KMS-11 (cell line): ENCODE measurements at regions not wholly inside any gene's neighbourhood (a gene's known extent, or its start where the extent isn't known, plus 50 kb on each side); places are given as distances from the start of the nearest gene placed in this dataset.

ENCODE experiments used
- H2AFZ ChIP-seq: fragments of 200-600 bp; sonication (generic); 2 replicates; pipeline ENCODE4 v1.6.1; 2016; ENCODE audit warnings: antibody characterized with exemption, mixed run types, low read depth
- H3K27ac ChIP-seq: fragments of 200-600 bp; sonication (generic); 2 replicates; pipeline ENCODE4 v1.6.1; 2016; ENCODE audit warnings: mild to moderate bottlenecking, mixed run types
- H3K27me3 ChIP-seq: fragments of 200-600 bp; sonication (generic); 2 replicates; pipeline ENCODE4 v1.6.1; 2017; ENCODE audit warnings: mild to moderate bottlenecking, low read depth, mixed run types, moderate library complexity; ENCODE audit not compliant: insufficient read depth
- H3K36me3 ChIP-seq: fragments of 200-600 bp; sonication (generic); 2 replicates; pipeline ENCODE4 v1.6.1; 2017; ENCODE audit warnings: mild to moderate bottlenecking, mixed run types; ENCODE audit not compliant: insufficient read depth
- H3K4me1 ChIP-seq: fragments of 200-600 bp; sonication (generic); 2 replicates; pipeline ENCODE4 v1.6.1; 2016; ENCODE audit warnings: mild to moderate bottlenecking, low read depth, mixed run types; ENCODE audit not compliant: poor library complexity, severe bottlenecking
- H3K4me2 ChIP-seq: fragments of 200-600 bp; sonication (generic); 2 replicates; pipeline ENCODE4 v1.7.0; 2016; ENCODE audit warnings: mild to moderate bottlenecking, mixed run types
- H3K4me3 ChIP-seq: fragments of 200-600 bp; sonication (generic); IDR thresholded peaks from 2 replicates; pipeline ENCODE4 v1.6.1; 2017; ENCODE audit warnings: low read depth, low read length, mixed read lengths; ENCODE audit not compliant: insufficient read depth
- H3K79me2 ChIP-seq: fragments of 200-600 bp; sonication (generic); 2 replicates; pipeline ENCODE4 v1.6.1; 2016; ENCODE audit warnings: low read depth, mixed run types; ENCODE audit not compliant: insufficient read depth
- H3K9ac ChIP-seq: fragments of 200-600 bp; sonication (generic); 2 replicates; pipeline ENCODE4 v1.6.1; 2016; ENCODE audit warnings: mild to moderate bottlenecking, mixed run types
- H4K20me1 ChIP-seq: fragments of 200-600 bp; sonication (generic); 2 replicates; pipeline ENCODE4 v1.6.1; 2016; ENCODE audit warnings: mild to moderate bottlenecking, mixed run types; ENCODE audit not compliant: insufficient read depth
- CTCF ChIP-seq: fragments of 200-600 bp; sonication (generic); conservative IDR thresholded peaks from 2 replicates; pipeline ENCODE4 v1.6.1; 2017; ENCODE audit warnings: low read depth, mild to moderate bottlenecking, antibody characterized with exemption, low read length, moderate library complexity, mixed read lengths

- Histone ChIP-seq H2AFZ (no peak overlapping the region), H3K4me2 (no peak overlapping the region), H3K36me3 (no peaks in the 10 kb centered on the region), H3K79me2 (no peaks in the 10 kb centered on the region), H3K27ac (no peak overlapping the region), H3K9ac (no peak overlapping the region), H3K27me3 (no peaks in the 10 kb centered on the region), H3K4me1 (no peaks in the 10 kb centered on the region), H3K4me3 (no peak overlapping the region), H4K20me1 (no peaks in the 10 kb centered on the region)
- no peak for TF ChIP-seq CTCF
Observed at GRCh38 chr16:7031031-7031430, 301.6 kb upstream of the RBFOX1 start.

- Histone ChIP-seq H3K4me3 (no peak overlapping the region), H3K27me3 (no peaks in the 10 kb centered on the region), H3K9ac (no peak overlapping the region), H3K4me1 (no peaks in the 10 kb centered on the region), H3K36me3 (no peaks in the 10 kb centered on the region), H3K27ac (no peak overlapping the region), H4K20me1 (no peaks in the 10 kb centered on the region), H3K79me2 (no peaks in the 10 kb centered on the region), H2AFZ (no peak overlapping the region), H3K4me2 (no peak overlapping the region)
- TF ChIP-seq CTCF, result no peak
Observed at GRCh38 chr16:7027401-7027800, 305.2 kb upstream of the RBFOX1 start.

- Histone ChIP-seq H3K4me3 (no peak overlapping the region), H2AFZ (no peak overlapping the region), H4K20me1 (no peaks in the 10 kb centered on the region), H3K27me3 (no peaks in the 10 kb centered on the region), H3K36me3 (no peaks in the 10 kb centered on the region), H3K9ac (no peak overlapping the region), H3K4me2 (no peak overlapping the region), H3K4me1 (no peaks in the 10 kb centered on the region), H3K79me2 (no peaks in the 10 kb centered on the region), H3K27ac (no peak overlapping the region)
- TF ChIP-seq CTCF, result no peak
Observed at GRCh38 chr16:7026639-7027038, 306.0 kb upstream of the RBFOX1 start.

- H3K4me1 ChIP-seq, result no peaks in the 10 kb centered on the region
- H3K27ac ChIP-seq, result no peak overlapping the region
- peak; percentile 91 for TF ChIP-seq CTCF
- no peaks in the 10 kb centered on the region for H3K27me3 ChIP-seq
- no peaks in the 10 kb centered on the region for H4K20me1 ChIP-seq
- H3K4me3 ChIP-seq, result no peak overlapping the region
- H3K4me2 ChIP-seq, result no peak overlapping the region
- no peaks in the 10 kb centered on the region for H3K36me3 ChIP-seq
- no peaks in the 10 kb centered on the region for H3K79me2 ChIP-seq
- H2AFZ ChIP-seq, result no peak overlapping the region
- no peak overlapping the region for H3K9ac ChIP-seq
Observed at GRCh38 chr16:7025616-7026190, 306.9 kb upstream of the RBFOX1 start.
